GM19043 (cell line): ENCODE measurements at regions not wholly inside any gene's neighbourhood (a gene's known extent, or its start where the extent isn't known, plus 50 kb on each side); places are given as distances from the start of the nearest gene placed in this dataset.

Experiments
- ATAC-seq: cut with Tn5 transposase; IDR thresholded peaks from one replicate; pipeline ENCODE4 v1.9.1; 2021; ENCODE audit warnings: low read depth; ENCODE audit not compliant: unreplicated experiment

DNA sequence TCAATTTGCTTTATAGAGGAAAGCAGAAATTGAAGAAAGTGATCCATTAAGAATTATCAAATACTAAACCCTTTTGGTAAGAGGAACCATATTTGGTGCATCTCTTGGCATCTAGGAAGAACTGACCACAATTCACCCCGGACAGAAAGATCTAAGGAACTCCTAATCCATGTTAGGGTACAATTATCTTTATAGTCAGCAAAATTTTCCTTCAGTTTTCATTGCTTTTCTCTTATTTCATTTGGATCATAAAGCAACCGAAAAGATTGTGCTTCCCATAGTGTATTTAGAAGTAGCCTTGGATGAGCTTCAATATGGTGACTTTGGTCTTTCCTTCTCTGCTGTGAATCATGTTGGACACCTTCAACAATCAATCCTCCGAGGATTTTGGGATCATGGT lies 50.1 kb upstream of the IGFBP5 start:
- no peak for ATAC-seq
